ENCODE measurements at regions not wholly inside any gene's neighbourhood (a gene's known extent, or its start where the extent isn't known, plus 50 kb on each side); places are given as distances from the start of the nearest gene placed in this dataset.

DNA sequence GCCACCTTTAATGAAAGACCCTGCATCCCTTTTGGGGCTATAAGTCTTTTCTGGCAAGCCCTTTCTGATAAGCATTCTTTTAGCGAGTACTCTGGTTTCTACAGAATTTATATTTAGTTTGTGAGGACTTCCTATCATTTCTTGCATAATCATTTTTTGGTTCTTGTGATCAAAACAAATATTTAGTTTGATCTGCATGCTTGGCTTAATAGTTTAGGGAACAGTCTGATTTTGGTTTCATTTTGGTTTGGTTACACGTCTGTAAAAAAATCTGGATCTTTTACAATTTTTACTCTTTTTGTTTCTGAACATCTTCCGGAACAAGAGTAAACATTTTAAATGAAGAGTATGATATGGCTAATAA, 1074.4 kb downstream of the CDH9 start:
- no peak for DNase-seq

GRCh38 chr5:25963251-25964008, 1075.0 kb downstream of the CDH9 start:
- no peak for DNase-seq

GRCh38 chr5:25955337-25955736, 1083.0 kb downstream of the CDH9 start:
- no peak for DNase-seq

DNA sequence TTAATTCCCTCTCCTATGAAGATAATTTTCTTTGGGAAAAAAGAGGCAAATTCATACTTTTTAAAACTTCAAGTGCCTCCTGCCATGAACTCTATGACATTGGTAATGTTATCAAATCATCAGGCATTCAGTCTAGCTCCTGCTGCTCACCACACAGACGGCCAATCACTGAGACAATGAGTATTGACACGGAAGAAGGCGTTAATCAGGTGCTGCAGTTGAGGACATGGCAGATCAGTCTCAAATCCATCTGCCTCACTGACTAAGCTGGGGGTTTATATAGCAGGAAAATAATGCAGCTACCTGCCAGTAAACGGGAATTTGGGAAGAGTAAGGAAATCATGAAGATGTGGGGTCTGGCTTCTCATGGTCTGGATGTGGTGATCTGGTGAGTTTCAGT, 1087.7 kb downstream of the CDH9 start:
- DNase-seq, result no peak

DNA sequence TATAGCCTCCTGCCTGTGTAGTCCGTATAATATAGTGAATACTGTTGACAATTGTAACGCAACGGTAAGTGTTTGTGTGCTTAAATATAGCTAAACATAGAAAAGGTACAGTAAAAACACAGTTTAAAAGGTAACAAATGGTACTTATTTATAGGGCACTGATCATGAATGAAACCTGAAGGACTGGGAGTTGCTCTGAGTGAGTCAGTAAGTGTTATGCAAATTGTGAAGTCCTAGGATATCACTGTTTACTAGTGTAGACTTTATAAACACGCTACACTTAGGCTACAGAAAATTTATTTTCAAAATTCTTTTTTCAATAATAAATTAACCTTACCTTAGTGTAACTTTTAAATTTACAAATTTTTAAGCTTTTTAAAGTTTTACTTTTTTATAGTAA, 1090.1 kb downstream of the CDH9 start:
- no peak for DNase-seq

GRCh38 chr5:25944786-25945185, 1093.6 kb downstream of the CDH9 start:
- no peak for DNase-seq

GRCh38 chr5:25909163-25909562, 1129.2 kb downstream of the CDH9 start:
- DNase-seq, result no peak

DNA sequence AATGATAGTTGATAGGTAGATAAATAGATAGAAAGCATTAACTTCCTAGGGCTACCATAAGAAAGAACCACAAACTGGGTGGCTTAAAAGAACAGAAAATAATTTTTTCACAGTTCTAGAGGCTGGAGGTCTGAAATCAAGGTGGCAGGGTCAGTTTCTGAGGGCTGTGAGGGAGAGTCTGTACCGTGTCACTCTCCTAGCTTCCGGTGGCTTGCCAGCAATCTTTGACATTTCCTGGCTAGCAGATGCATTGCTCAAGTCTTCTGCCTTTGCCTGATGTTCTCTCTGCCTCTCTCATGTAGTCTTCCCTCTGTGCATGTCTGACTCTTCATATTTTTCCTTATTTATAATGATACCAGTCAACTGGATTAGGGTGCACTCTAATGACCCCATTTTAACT, 1132.7 kb downstream of the CDH9 start:
- DNase-seq, result no peak

DNA sequence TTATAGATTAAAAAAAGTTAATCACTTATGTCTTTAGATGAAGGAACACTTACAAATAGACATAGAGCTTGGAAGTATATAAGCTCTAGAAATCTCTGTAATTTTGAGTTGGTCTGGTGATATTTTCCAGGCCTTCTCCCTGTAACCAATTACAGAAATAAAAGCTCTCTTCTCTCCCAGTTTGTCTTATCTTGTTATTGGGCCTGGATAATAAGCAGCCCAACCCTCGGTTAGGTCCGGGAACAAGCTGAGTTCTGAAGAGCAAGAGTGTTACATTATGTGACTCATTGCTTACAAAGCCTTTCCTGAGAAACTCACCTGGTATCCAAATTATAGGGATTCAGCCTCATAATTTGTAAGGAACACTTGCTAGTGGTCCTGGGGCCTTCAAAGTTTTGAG, 1146.2 kb downstream of the CDH9 start:
- DNase-seq, result no peak

DNA sequence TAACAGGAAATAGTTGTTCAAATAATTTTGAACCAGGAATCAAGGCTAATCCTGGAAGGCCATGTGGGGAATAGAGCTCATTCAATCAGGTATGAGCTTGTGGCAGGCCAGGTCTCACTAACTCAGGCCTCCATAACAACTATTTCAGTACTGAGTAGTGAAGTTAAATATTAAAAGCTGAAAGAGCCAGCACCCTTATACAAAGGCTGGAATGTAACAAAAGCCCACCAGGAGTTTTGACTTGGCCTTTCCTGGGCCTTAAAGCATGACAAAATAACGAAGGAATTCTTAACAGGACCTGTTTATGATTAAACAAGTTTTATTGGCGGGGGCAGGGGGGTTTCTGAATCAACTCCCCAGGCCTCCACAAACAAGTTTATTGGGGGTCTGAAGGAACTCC, 1146.7 kb downstream of the CDH9 start:
- no peak for DNase-seq

- no peak for DNase-seq
Observed at GRCh38 chr5:25881318-25882036, 1156.9 kb downstream of the CDH9 start.

- no peak for DNase-seq
Observed at GRCh38 chr5:25863811-25864210, 1174.6 kb downstream of the CDH9 start.

GRCh38 chr5:25862276-25862675, 1176.1 kb downstream of the CDH9 start:
- DNase-seq, result no peak

DNA sequence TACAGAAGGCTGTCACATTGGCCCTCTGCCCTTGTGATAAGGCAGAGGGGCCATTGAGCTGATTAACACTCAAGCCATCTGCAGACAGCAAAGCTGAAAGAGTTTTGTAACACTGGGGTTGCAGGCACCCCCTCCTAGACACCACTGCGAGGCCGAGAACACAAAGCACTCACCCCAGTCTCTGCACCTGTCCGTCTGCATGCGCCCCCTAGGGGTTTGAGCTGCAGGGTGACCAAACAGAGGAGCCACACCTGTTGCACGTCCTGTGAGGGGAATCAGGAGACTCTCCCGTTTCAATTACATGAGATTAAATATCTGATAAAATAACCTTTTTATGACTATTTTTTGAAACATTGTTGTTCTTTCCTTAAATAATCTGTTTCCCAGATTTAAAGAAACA, 1180.4 kb downstream of the CDH9 start:
- no peak for DNase-seq

DNA sequence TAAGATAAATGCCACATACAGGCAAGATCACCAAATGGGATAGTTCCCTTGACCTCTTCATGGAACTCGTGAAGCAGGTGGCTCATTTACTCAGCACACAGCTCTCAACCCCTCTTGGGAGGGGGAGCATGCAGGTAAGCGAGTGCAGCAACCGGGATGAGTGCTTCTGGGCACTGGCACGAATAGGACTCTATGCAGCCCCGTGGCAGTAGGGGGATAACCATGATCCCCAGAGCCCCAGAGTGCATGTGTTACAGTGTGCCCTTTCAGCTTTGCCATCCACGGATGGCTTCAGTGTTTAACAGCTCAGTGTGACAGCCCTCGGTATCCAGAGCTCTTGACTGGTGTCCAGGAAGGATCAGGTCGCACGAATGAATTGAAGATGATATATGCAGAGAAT, 1187.1 kb downstream of the CDH9 start:
- DNase-seq, result no peak

DNA sequence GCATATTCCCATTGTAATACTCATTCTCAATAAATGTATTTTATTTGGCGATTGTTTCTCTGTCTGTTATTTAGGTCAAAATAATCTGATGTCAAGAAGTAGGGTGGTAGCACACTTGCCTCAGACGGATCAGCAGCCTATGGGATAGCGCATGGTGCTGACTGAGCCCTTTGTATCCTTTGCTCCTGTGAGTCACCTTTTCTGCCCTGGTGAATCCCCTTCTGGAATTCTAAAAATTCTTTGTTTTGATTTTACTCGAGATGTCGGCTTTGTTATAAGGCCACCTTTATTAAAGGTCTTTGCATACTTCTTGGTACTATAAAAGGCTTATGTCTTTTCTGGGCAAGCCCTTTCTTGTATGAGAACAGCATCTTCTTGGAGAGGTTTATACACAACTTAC, 1187.8 kb downstream of the CDH9 start:
- no peak for DNase-seq

DNA sequence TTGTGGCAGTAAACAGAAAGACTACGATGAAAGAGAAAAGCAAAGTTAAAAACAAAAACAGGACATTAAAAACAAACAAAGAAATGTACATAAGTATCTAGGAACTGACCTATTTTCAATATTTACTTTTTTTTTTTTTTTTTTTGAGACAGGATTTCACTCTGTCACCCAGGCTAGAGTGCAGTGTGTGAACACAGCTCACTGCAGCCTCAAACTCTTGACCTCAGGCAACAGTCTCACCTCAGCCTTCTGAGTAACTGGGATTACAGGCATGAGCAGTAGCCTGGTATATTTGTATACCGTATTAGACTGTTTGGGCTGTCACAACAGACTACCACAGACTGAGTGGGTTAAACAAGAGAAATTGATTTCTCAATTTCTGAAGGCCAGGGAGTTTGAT, 1189.1 kb downstream of the CDH9 start:
- DNase-seq, result no peak

DNA sequence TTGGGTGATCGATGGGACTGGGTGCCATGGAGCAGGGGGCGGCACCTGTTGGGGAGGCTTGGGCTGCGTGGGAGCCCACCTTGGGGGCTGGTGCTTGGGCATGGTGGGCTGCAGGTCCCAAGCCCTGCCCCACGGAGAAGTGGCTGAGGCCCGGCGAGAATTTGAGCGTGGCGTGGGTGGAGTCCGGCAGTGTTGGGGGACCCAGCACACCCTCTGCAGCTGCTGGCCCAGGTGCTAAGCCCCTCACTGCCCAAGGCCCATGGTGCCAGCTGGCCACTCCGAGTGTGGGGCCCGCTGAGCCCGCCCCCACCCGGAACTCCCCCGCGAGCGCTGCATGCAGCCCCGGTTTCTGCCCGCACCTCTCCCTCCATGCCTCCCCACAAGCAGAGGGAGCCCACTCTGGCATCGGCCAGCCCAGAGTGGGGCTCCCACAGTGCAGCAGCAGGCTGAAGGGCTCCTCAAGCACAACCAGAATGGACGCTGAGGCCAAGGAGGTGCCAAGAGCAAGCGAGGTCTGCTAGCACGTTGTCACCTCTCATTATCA, 1178.6 kb upstream of the CDH10 start:
- no peak for DNase-seq
